ENCODE measurements at regions not wholly inside any gene's neighbourhood (a gene's known extent, or its start where the extent isn't known, plus 50 kb on each side); places are given as distances from the start of the nearest gene placed in this dataset.
"Not testable (repeated sequence)": the region's sequence is repeated elsewhere in the genome, so short reads cannot be mapped to it uniquely, and the experiment has no call there.

DNA sequence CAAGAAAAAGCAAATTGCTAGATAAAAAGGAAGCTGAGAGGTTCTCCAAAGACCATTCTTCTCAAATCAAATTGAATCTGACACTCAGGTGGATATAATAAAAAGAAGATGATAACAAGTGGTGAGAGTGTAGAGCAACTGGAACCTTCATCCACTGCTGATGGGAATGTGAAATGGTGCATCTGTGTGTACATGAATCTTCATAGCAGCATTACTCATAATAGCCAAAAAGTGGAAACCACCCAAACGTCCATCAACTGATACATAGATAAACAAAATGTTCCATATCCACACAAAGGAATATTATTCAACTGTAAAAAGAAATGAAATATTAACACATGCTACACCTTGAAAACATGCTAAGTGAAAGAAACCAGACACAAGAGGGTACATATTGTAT is 357.2 kb upstream of the EPHA4 start:
- no peak for DNase-seq

DNA sequence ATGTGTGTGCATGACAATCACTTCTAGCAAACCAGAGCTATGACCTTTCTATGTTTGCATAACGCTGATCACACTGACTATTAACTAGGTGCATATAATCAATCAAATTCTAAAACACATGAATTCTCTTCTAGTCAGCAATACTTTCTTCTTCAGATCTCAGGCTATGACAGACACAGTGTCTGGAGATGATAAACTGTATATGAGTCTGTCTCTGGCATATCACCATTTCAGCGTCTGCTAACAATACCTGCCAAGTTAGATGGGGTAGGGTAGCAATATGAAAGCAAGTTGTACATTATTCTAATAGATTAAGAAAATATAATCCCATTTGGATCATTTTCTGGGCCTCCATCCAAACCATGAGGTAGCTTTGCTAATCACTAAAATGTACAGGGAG is 354.2 kb upstream of the EPHA4 start:
- no peak for DNase-seq

DNA sequence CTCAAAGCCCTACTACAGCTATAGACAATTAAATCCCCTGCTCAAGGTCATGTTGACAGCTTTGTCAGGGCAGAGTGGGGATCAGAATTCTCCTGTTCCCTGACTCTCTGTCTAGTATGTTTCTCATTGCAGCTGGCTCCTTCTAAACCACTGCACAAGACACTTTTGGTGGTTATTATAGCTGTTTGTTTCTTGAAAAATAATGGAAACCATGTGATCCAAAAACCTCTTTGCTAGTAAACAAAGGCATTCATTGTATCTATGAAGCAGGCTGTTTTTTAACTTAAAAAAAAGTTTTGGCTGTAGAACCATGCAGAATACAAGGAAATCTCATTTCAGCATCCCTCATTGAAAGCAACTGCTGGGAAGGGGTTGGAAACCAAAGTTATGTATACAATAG is 352.5 kb upstream of the EPHA4 start:
- DNase-seq: no peak

DNA sequence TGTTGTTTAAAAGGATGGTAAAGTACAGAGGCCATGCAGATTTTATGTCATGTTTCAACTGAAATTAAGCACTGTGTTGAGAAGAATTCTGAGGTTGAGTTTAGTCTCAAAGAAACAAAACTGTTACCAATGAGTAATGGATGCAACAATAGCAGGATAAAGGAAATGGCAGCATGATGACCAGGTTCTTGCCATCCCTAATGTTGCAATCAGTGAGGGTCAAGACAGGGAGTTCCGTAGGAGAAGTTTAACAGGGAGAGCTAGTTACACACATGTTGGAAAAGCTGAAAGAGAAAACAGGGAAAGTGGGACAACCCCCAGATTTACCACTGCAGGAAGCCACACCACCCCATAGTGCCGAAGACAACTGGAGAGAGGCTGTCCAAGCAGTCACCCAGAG is 343.8 kb upstream of the EPHA4 start:
- DNase-seq: no peak

DNA sequence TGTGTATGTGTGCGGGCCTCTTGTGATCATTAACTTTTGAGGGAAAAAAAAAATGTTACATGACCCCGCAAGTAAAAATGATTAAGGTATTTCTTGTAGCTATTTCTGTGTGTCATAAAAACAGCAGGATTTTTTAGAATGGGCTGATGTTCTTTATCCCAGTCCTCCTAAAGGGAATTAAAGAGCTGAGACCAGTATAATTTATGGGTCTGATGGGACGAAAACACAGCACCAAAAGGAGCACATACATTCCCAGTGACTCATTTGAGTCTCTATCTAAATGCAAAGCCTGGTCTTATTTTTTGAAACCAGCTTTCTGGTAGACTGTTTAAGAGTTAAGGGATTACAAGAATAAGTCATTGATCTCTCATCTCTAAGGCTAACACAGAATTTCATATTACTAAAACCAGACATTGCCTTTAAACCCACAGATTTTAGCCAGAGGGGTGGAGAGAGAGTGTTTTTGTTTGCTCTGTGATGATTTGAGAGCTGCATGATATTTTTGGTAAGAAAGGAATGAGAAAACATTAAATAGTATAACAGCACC is 342.3 kb upstream of the EPHA4 start:
- DNase-seq: no peak

DNA sequence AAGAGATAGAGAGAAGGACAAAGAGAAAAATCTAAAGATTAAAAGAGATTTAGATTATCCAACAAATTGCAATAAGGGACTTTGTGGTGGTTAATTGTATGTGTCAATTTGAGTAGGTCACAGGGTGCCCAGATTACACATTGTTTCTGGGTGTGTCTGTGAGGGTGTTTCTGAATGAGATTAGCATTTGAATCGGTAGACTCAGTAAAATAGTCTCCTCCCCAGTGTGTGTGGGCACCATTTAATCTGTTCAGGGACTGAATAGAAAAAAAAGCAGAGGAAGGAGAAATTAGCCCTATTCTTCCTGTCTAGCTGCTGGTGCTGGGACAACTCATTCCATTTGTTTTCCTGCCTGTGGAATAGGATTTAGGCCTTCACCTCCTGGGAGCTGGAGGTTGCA is 339.8 kb upstream of the EPHA4 start:
- no peak for DNase-seq

DNA sequence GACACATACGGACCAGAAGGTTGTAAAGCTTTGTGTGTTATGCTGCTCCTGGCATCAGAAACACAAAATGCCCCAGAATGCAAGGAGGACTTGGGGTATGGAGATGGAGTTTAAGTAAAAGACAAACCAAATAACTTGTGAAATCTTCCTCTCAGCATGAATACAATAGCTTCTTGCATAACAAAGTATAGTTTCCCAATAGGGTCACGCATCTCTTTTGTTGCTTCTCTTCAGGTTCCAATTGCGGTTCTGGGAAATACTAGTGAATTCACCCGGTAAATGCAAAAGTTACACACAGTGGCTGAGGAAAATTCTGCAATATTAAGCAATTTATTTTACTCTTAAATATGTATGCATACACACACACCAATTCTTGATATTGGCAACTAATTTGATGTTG is 339.2 kb upstream of the EPHA4 start:
- no peak for DNase-seq

DNA sequence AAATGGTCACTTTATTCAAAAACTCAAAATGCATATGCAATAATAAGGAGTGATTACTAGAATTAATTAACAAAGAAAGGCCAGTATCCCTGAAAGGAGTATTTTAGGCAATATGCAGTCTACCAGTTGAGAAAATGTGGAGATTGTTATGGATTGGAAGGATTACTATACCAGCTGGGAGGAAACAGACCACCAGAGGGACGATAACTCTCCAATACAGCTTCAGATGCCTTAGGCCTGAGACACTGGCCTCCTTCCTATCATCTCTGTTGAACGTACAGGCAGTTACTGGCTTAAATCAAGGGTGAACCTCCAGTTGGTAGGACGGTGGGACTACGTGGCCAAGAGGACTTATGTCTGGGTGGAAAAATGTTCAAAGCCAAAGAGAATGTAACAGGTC is 336.4 kb upstream of the EPHA4 start:
- DNase-seq: no peak

DNA sequence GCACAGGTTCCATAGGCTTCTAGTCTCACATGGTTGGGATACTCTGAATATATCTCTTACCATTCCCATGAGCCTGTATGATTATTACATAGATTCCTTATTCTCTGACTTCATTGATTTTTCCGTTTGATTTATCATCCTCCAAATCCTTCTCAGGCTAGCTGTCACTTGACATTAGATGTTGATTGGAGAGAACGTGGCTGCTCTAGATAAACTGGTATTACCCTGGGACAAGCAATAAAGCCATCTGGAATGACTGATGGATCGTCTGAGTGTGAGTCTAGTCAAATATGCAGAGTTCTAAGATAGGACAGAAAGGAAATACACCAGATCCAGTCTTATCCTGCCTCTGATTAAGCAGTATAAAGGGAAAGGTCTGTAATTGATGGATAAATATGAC is 325.6 kb upstream of the EPHA4 start:
- no peak for DNase-seq

DNA sequence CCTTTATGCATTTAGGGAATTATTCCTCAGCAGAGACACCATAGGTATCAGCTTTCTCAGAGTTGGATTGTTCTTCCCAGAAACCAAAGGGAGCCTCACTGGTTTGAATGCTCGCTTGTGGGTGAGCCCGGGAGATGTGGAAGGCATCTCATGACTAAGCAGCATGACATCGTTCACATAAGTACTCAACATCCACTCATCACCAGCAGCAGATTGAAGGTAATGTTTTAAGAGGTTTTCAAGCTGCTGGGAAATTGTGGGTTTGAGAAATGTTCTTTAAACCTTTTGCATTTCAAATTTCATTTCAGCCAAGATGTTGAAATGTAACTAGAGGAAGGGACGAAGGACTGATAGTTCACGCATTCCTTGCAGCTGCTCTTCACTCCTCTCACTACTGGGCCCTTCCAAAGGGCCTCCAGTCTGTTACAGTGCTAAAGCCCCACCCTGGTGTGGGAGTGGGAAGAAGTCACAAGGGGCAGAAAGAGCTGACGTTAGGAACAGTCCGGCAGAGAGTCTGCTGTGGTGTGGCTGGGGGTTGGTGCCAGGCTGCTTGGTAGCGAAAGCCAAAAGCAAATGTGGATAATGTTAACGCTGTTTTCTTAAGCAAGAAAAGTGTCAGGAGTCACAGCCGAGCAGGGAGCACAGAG is 324.5 kb upstream of the EPHA4 start:
- DNase-seq: peak in 23 of 58 donors; percentile 1 to 40 (median 10)

DNA sequence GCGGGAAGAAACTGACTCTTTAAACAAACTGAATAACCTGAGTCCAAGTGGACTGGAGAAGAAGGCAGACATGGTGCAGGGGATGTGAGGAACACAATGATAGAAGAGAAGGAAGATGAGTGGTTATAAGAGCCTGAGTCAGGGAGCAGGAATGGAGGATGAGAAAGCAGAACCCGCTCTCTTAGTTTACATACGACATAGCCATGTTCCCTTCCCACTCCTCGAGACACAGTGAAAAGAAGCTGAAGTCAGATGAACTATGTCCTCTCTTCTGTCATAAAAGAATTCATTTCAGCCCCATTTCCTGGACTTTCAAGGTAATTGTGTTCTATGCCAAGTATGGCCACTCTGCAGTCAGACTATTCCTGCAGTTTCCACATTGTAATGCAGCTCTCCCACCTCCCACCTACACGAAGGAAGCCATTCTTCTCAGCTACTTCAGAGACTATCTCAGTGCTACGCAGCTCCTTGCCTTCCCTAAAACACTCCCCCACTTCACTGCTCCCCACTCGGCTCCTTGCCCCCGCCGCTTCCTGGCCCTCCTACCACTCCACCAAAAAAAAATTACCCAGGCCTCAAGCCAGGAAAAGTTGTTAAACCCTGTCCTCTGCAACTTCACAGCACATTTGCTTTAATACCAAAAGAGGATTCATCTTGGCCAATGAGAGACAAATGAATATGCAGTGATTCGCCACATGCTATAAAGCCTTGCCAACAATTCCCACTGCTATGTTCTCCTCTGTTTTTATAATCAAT is 323.4 kb upstream of the EPHA4 start:
- DNase-seq: peak in 39 of 58 donors; percentile 4 to 76 (median 29)

DNA sequence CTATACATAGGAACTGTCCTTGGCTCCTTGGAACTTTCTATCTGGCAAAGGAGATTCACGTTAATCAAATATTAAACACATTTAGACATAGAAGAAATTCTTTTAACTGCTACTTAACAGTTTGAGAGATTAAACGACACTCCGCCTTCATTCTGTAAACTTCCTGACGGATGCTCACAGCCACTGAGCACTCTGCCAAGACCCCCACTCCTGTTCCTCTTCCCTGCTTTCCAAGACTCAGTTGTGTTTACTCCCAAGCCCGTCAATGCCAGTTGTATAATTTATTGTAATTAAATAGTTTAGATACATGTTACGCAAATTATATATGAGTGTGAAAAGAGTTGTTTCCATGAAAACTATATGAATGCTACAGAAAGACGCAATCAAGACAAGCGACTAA is 321.4 kb upstream of the EPHA4 start:
- no peak for DNase-seq

DNA sequence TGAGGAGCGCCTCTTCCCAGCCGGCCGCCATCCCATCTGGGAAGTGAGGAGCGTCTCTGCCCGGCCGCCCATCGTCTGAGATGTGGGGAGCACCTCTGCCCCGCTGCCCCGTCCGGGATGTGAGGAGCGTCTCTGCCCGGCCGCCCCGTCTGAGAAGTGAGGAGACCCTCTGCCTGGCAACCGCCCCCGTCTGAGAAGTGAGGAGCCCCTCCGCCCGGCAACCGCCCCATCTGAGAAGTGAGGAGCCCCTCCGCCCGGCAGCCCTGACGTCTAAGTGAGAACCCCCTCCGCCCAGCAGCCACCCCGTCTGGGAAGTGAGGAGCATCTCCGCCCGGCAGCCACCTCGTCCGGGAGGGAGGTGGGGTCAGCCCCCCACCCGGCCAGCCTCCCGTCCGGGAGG is 319.9 kb upstream of the EPHA4 start:
- not testable (repeated sequence) for DNase-seq

DNA sequence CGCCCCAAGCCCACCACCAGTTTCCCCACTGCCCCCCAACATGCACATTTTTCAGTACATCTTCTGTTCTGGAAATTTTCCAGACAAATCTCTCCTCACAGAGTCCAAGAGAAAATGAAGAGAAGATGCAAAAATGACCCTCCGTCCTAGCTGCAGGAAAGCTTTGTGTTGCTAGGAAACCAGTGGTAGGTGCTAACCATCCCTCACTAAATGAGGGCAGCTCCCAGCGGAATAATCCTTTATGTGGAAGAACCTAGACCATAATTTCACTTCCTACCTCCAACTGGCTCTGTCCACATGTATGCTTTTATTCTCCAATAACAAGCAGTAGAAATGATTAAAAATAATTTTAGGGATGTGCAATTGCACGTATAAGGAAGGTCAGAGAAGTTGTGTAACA is 311.9 kb upstream of the EPHA4 start:
- peak in 5 of 58 donors; percentile 1 to 24 (median 2) for DNase-seq

DNA sequence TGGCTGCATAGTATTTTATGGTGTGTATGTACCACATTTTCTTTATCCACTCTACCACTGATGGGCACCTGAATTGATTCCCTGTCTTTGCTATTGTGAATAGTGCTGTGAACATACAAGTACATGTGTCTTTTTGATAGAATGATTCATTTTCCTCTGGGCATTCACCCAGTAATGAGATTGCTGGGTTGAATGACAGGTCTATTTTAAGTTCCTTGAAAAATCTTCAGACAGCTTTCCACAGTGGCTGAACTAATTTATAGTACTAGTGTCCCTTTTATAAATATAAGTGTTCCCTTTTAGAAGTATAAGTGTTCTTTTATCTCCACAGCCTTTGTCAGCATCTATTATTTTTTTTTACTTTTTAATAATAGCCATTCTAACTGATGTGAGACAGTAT is 303.9 kb upstream of the EPHA4 start:
- DNase-seq: no peak

DNA sequence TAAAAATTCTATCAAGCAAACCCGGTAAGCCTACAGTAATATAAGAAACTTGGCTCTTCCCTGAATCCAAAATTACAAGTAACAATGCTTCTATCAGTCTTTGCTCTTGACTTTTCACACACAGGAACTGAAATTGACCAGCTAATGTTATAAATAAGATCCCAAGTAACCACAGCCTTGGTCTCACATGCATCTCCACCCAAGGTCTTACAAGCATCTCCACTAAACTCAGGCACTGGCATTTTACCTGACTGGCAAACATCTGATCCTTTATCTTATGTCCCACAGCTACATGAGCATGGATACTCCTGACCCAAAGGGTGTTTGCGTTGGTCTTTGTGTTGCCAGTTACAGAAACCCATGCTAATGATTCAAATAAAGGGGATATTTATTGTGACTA is 302.3 kb upstream of the EPHA4 start:
- DNase-seq: no peak

DNA sequence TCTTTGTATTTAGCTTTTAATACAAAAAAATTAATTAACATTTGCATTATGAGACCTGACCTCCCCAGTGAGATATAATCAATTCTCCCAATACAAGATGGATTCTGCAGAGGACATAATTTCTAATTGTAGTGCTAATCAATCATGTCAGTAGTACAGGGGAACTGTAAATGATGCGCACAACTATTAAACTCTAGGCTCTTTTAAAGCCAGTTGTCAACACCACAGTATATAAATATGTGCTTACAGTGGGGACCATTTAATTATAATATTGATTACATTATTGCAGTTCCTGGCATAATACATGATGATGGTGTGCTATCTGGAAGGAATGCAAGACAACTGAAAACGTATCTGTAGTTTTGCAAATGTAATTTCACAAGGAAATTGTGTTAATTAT is 285.6 kb upstream of the EPHA4 start:
- DNase-seq: no peak

DNA sequence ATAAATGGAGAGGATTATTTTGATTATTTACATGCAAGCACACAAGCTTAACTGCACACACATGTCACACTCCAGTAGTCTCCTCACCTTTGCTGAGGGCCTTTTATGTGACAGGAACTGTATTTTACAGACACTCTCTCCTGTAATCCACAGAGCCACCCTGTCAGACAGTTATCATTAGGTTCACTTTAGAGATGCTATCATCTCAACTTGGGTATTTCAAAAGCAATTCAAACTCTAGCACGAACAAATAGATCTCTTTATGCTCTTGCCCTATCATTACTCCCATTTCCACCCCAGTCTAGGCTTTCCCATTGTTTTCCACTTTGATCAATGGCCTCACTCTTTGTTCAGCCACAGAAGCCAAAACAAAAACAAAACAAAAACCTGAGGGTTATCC is 281.2 kb upstream of the EPHA4 start:
- DNase-seq: no peak

DNA sequence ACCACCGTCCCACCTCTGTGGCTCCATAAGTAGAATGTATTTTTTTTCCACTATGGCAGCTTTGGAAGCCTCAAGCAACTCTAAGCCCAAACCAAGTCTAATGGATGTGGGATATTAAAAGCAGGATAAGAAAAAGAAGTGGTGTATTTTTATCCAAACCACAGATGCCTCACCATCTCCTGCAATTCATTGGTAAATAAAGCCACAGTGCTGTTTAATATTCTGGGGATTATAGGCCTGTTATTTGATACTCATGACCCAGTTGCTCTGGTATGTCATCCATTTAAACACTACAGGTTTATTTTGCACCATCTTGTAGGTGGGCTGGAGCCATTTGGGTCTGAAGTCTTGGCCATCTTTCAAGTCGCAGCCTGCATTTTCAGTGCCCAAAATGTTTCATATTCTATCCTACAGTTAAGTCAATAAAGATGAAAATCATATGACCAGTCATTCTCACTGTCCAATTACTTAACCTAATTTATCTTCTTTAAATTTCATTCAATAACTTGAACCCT is 279.5 kb upstream of the EPHA4 start:
- DNase-seq: no peak

DNA sequence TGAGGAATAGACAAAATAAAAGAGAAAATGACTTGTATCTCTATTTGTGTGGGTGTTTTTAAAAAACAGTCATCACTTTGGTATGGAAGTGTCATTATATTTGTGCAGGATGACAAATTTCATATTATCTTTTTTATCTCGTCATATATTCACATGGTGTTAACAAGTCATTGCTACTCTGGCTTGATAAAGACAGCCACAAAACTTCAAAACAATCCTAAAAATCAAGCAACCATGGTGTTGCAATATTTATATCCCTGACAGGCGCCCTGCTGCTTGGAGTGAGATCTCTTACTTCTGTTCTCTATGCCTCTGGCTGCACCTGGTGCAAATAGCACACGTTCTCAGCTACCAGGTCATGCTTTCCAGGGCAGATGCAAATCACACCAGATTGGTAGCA is 278.0 kb upstream of the EPHA4 start:
- DNase-seq: no peak

DNA sequence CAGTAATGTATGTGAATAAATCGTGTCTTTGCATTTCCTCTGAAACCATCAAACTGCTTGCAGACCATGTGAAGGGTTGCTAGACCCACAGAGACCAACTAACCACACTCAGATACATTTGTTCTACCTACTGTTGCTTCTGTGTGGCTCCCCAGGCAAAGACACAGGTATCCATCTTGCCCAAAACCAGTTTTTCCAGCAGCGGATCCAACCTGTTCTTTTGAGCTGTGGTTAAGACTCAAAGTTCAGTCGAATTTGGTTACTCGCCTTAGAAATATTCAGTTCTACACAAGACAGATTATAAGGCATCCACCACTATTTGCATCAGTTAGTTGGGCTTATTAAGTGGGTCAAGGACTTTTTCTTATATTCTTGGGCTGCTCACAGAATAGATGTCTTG is 276.2 kb upstream of the EPHA4 start:
- DNase-seq: no peak

DNA sequence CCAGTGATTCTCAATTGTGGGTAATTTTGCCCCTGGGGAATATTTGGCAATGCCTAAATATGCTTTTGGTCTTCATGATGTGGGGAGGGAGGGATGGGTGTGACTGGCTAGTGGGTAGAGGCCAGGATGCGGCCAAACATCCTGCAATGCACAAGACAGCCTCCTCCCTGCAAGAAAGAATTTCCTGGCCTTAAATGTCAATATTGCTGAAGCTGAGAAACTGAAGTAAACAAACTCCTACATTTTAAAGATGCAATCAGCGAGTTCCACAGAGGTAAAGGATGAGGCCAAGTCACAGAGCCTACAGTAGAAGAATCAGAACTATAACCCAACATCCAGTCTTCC is 272.9 kb upstream of the EPHA4 start:
- DNase-seq: no peak

Measured in anterior cingulate cortex (tissue), 58 donors.